ENCODE measurements at regions not wholly inside any gene's neighbourhood (a gene's known extent, or its start where the extent isn't known, plus 50 kb on each side); places are given as distances from the start of the nearest gene placed in this dataset.

GRCh38 chr4:126718136-126718535 is 914.6 kb upstream of the INTU start:
- no peak for DNase-seq

- no peak for DNase-seq
These were observed 912.9 kb upstream of the INTU start for GRCh38 chr4:126719852-126720251.

- no peak for DNase-seq
These were observed 906.9 kb upstream of the INTU start for GRCh38 chr4:126725906-126726305.

GRCh38 chr4:126727461-126727860 is 905.3 kb upstream of the INTU start:
- DNase-seq, result no peak

- DNase-seq, result no peak
These were observed 901.7 kb upstream of the INTU start for GRCh38 chr4:126731062-126731461.

- no peak for DNase-seq
These were observed 899.5 kb upstream of the INTU start for GRCh38 chr4:126733301-126733700.

GRCh38 chr4:126734465-126734864 is 898.3 kb upstream of the INTU start:
- DNase-seq, result no peak

- DNase-seq, result no peak
These were observed 897.2 kb upstream of the INTU start for GRCh38 chr4:126735294-126736132.

- DNase-seq, result no peak
These were observed 896.6 kb upstream of the INTU start for GRCh38 chr4:126736133-126736518.

- DNase-seq, result no peak
These were observed 894.7 kb upstream of the INTU start for GRCh38 chr4:126737899-126738526.

GRCh38 chr4:126738527-126738923 is 894.2 kb upstream of the INTU start:
- DNase-seq, result no peak

GRCh38 chr4:126738926-126739325 is 893.8 kb upstream of the INTU start:
- no peak for DNase-seq

GRCh38 chr4:126740687-126741086 is 892.1 kb upstream of the INTU start:
- DNase-seq, result no peak

GRCh38 chr4:126742048-126742447 is 890.7 kb upstream of the INTU start:
- no peak for DNase-seq

- no peak for DNase-seq
These were observed 889.9 kb upstream of the INTU start for GRCh38 chr4:126742885-126743284.

GRCh38 chr4:126748736-126749135 is 884.0 kb upstream of the INTU start:
- no peak for DNase-seq

- DNase-seq, result no peak
These were observed 882.0 kb upstream of the INTU start for GRCh38 chr4:126750723-126751122.

GRCh38 chr4:126752126-126752525 is 880.6 kb upstream of the INTU start:
- no peak for DNase-seq

GRCh38 chr4:126752702-126753101 is 880.1 kb upstream of the INTU start:
- no peak for DNase-seq

GRCh38 chr4:126753592-126753991 is 879.2 kb upstream of the INTU start:
- DNase-seq, result no peak

- DNase-seq, result no peak
These were observed 877.3 kb upstream of the INTU start for GRCh38 chr4:126755506-126755905.

- DNase-seq, result no peak
These were observed 876.5 kb upstream of the INTU start for GRCh38 chr4:126756050-126756829.

GRCh38 chr4:126757219-126757618 is 875.5 kb upstream of the INTU start:
- DNase-seq, result no peak

GRCh38 chr4:126758493-126758892 is 874.3 kb upstream of the INTU start:
- DNase-seq, result no peak

Measured in NCI-H146 (cell line).